H9 (cell line): ENCODE measurements at regions not wholly inside any gene's neighbourhood (a gene's known extent, or its start where the extent isn't known, plus 50 kb on each side); places are given as distances from the start of the nearest gene placed in this dataset.

Source experiments
- DNase-seq: peaks from one replicate; pipeline ENCODE4 v3.0.0-alpha.2; 2017
- H2AFZ ChIP-seq: one replicate; pipeline ENCODE4 v1.6.1; 2013; ENCODE audit warnings: mild to moderate bottlenecking, low read length, control low read depth, moderate library complexity
- H2AK5ac ChIP-seq: 2 replicates; pipeline ENCODE4 v1.6.1; 2013; ENCODE audit warnings: low read length, control low read depth, mixed read lengths; ENCODE audit not compliant: insufficient read length
- H2BK120ac ChIP-seq: one replicate; pipeline ENCODE4 v1.6.1; 2013; ENCODE audit warnings: low read depth, mild to moderate bottlenecking, low read length, control low read depth, inconsistent platforms; ENCODE audit not compliant: poor library complexity, severe bottlenecking
- H2BK12ac ChIP-seq: 2 replicates; pipeline ENCODE4 v1.6.1; 2013; ENCODE audit warnings: low read length, control low read depth, mixed read lengths, low read depth; ENCODE audit not compliant: insufficient read length
- H2BK15ac ChIP-seq: 2 replicates; pipeline ENCODE4 v1.6.1; 2013; ENCODE audit warnings: low read depth, low read length, control low read depth
- H2BK20ac ChIP-seq: one replicate; pipeline ENCODE4 v1.6.1; 2013; ENCODE audit warnings: low read depth, mild to moderate bottlenecking, low read length, control low read depth, inconsistent platforms; ENCODE audit not compliant: poor library complexity, severe bottlenecking
- H2BK5ac ChIP-seq: 2 replicates; pipeline ENCODE4 v1.6.1; 2013; ENCODE audit warnings: low read length, control low read depth, mixed read lengths; ENCODE audit not compliant: insufficient read length
- H3K14ac ChIP-seq: 2 replicates; pipeline ENCODE4 v1.6.1; 2013; ENCODE audit warnings: low read length, control low read depth; ENCODE audit not compliant: insufficient read depth
- H3K18ac ChIP-seq: 2 replicates; pipeline ENCODE4 v1.6.1; 2013; ENCODE audit warnings: low read depth, mild to moderate bottlenecking, mixed read lengths, low read length, control low read depth; ENCODE audit not compliant: insufficient read length
- H3K23ac ChIP-seq: 2 replicates; pipeline ENCODE4 v1.6.1; 2013; ENCODE audit warnings: low read length, control low read depth, mixed read lengths, low read depth; ENCODE audit not compliant: insufficient read length
- H3K23me2 ChIP-seq: 2 replicates; pipeline ENCODE4 v1.6.1; 2013; ENCODE audit warnings: low read depth, mild to moderate bottlenecking, mixed read lengths, low read length, control low read depth; ENCODE audit not compliant: insufficient read length, poor library complexity, severe bottlenecking
- H3K27ac ChIP-seq: 2 replicates; pipeline ENCODE4 v1.5.1; 2013; ENCODE audit warnings: low read length, control low read depth, mixed read lengths, low read depth; ENCODE audit not compliant: insufficient read length
- H3K27me3 ChIP-seq: 2 replicates; pipeline ENCODE4 v1.6.1; 2013; ENCODE audit warnings: low read length, control low read depth, inconsistent platforms; ENCODE audit not compliant: insufficient read depth
- H3K4ac ChIP-seq: 2 replicates; pipeline ENCODE4 v1.6.1; 2013; ENCODE audit warnings: low read depth, mild to moderate bottlenecking, control low read depth, inconsistent platforms, low read length, moderate library complexity
- H3K4me1 ChIP-seq: 2 replicates; pipeline ENCODE4 v1.6.1; 2013; ENCODE audit warnings: low read length, control low read depth, inconsistent platforms; ENCODE audit not compliant: insufficient read depth
- H3K4me2 ChIP-seq: 2 replicates; pipeline ENCODE4 v1.6.1; 2013; ENCODE audit warnings: low read length, control low read depth, mixed read lengths; ENCODE audit not compliant: insufficient read length, insufficient read depth
- H3K56ac ChIP-seq: 2 replicates; pipeline ENCODE4 v1.6.1; 2013; ENCODE audit warnings: low read depth, mild to moderate bottlenecking, mixed read lengths, low read length, control low read depth; ENCODE audit not compliant: insufficient read length
- H3K79me1 ChIP-seq: 2 replicates; pipeline ENCODE4 v1.6.1; 2013; ENCODE audit warnings: low read depth, mild to moderate bottlenecking, moderate library complexity, low read length, control low read depth, inconsistent platforms; ENCODE audit not compliant: insufficient read depth, poor library complexity, severe bottlenecking
- H3K79me2 ChIP-seq: 2 replicates; pipeline ENCODE4 v1.6.1; 2013; ENCODE audit warnings: low read length, control low read depth, inconsistent platforms; ENCODE audit not compliant: insufficient read depth
- H3K9ac ChIP-seq: 2 replicates; pipeline ENCODE4 v1.6.1; 2013; ENCODE audit warnings: low read length, control low read depth, mixed read lengths; ENCODE audit not compliant: insufficient read length; ENCODE audit errors: extremely low read depth
- H3K9me3 ChIP-seq: one replicate; pipeline ENCODE4 v1.6.1; 2013; ENCODE audit warnings: low read depth, low read length, inconsistent platforms; ENCODE audit not compliant: control insufficient read depth
- H3T11ph ChIP-seq: one replicate; pipeline ENCODE4 v1.6.1; 2013; ENCODE audit warnings: mild to moderate bottlenecking, low read length, control low read depth, inconsistent platforms
- H4K20me1 ChIP-seq: one replicate; pipeline ENCODE4 v1.6.1; 2013; ENCODE audit not compliant: control insufficient read depth, insufficient read length, insufficient read depth
- H4K5ac ChIP-seq: 2 replicates; pipeline ENCODE4 v1.6.1; 2013; ENCODE audit warnings: low read depth, mild to moderate bottlenecking, mixed read lengths, low read length, control low read depth; ENCODE audit not compliant: insufficient read length
- H4K8ac ChIP-seq: replicated peaks from 2 replicates; pipeline ENCODE4 v1.6.1; 2013; ENCODE audit warnings: low read length, control low read depth, mixed read lengths, low read depth; ENCODE audit not compliant: insufficient read length
- H4K91ac ChIP-seq: 2 replicates; pipeline ENCODE4 v1.6.1; 2013; ENCODE audit warnings: low read depth, mild to moderate bottlenecking, moderate library complexity, mixed read lengths, low read length, control low read depth; ENCODE audit not compliant: insufficient read length
- H3K27ac Mint-ChIP-seq, 3 experiments: 2 replicates in 2 of 3; 3 replicates in 1 of 3; pipeline ENCODE4 v1.8.0; 2020 to 2021; ENCODE audit warnings: mixed read lengths in 3 of 3, mild to moderate bottlenecking in 1 of 3, moderate library complexity in 1 of 3
- H3K27me3 Mint-ChIP-seq: 2 replicates; pipeline ENCODE4 v1.8.0; 2021; ENCODE audit warnings: low read depth, mild to moderate bottlenecking, moderate library complexity, mixed read lengths
- H3K36me3 Mint-ChIP-seq, 3 experiments: 2 replicates in 2 of 3; 3 replicates in 1 of 3; pipeline ENCODE4 v1.8.0; 2020 to 2021; ENCODE audit warnings: low read depth in 3 of 3, mixed read lengths in 3 of 3; ENCODE audit not compliant: insufficient read depth in 1 of 3
- H3K4me1 Mint-ChIP-seq, 2 experiments: 2 replicates each; pipeline ENCODE4 v1.8.0; 2020; ENCODE audit warnings: mixed read lengths in 2 of 2
- H3K4me3 Mint-ChIP-seq, 2 experiments: 2 replicates in 1 of 2; 3 replicates in 1 of 2; pipeline ENCODE4 v1.8.0; 2020 to 2021; ENCODE audit warnings: mild to moderate bottlenecking in 2 of 2, mixed read lengths in 2 of 2, moderate library complexity in 1 of 2
- H3K9me3 Mint-ChIP-seq, 2 experiments: 2 replicates in 1 of 2; 3 replicates in 1 of 2; pipeline ENCODE4 v1.8.0; 2020; ENCODE audit warnings: mild to moderate bottlenecking in 2 of 2, mixed read lengths in 2 of 2, moderate library complexity in 1 of 2
- whole genome bisulfite sequencing: extraction: QIAGEN DNeasy Blood & Tissue Kit; methylation state at CpG from one replicate; pipeline ENCODE4 v1.1.7; 2013; ENCODE audit warnings: missing lambda C conversion rate, low lambda C conversion rate, mixed read lengths; ENCODE audit not compliant: insufficient read length; ENCODE audit errors: extremely low coverage; 5-methylcytosine and 5-hydroxymethylcytosine counted together
- TF ChIP-seq, protein P1 (sequence below): fragments of 200-600 bp; sonication (generic); conservative IDR thresholded peaks from 3 replicates; pipeline ENCODE4 v1.8.0; 2021; ENCODE audit warnings: antibody characterized with exemption, mild to moderate bottlenecking

DNA sequence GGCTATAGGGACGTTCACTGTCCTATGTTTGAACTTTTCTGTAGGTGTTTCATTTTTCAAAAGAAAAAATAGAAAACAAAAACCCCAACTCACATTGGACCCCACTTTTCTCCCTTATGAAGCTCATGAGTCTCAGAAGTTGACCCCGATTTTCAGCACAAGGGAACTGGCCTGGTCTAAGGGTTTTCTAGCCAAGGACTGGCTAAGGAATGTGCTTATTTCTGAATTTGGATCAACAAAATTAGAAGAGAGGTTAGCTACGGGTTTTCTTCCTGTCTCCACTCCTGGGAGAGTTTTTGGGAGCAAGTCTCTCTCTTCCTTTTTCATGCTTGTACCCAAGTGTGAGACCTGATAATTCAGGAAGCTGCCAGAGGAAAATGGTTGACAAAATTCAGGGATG, 453.2 kb downstream of the KLF12 start:
- H3K27me3 ChIP-seq: no peaks in the 10 kb centered on the region
- H4K91ac ChIP-seq: no peak overlapping the region
- no peaks in the 10 kb centered on the region for H3K4me1 ChIP-seq

More for the DNA sequence above, 453.2 kb downstream of the KLF12 start:
- no peaks in the 10 kb centered on the region for H3K9me3 Mint-ChIP-seq
- peaks cover 16 to 22% of the 10 kb centered on the region in 2 experiments for H3K4me1 Mint-ChIP-seq
- no peak overlapping the region for H4K5ac ChIP-seq
- no peaks in the 10 kb centered on the region for H3K27me3 Mint-ChIP-seq
- H3K9ac ChIP-seq: no peak overlapping the region
- H3K27ac ChIP-seq: no peak overlapping the region
- H3K14ac ChIP-seq: no peak overlapping the region
- no peaks in the 10 kb centered on the region for H3K79me1 ChIP-seq
- no peak overlapping the region for H3K4me2 ChIP-seq
- no peak overlapping the region for H3K56ac ChIP-seq
- TF ChIP-seq, protein P1, sequence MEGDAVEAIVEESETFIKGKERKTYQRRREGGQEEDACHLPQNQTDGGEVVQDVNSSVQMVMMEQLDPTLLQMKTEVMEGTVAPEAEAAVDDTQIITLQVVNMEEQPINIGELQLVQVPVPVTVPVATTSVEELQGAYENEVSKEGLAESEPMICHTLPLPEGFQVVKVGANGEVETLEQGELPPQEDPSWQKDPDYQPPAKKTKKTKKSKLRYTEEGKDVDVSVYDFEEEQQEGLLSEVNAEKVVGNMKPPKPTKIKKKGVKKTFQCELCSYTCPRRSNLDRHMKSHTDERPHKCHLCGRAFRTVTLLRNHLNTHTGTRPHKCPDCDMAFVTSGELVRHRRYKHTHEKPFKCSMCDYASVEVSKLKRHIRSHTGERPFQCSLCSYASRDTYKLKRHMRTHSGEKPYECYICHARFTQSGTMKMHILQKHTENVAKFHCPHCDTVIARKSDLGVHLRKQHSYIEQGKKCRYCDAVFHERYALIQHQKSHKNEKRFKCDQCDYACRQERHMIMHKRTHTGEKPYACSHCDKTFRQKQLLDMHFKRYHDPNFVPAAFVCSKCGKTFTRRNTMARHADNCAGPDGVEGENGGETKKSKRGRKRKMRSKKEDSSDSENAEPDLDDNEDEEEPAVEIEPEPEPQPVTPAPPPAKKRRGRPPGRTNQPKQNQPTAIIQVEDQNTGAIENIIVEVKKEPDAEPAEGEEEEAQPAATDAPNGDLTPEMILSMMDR: no peak
- H3K9me3 ChIP-seq: no peaks in the 10 kb centered on the region
- H3T11ph ChIP-seq: no peak overlapping the region
- no peak overlapping the region for H2BK5ac ChIP-seq
- H2BK12ac ChIP-seq: no peak overlapping the region
- H2AFZ ChIP-seq: no peak overlapping the region
- no CpG with 5 or more reads among the region's 3 CpGs for WGBS
- no peak overlapping the region for H3K4me3 Mint-ChIP-seq
- no peak overlapping the region for H4K8ac ChIP-seq
- H3K4ac ChIP-seq: no peak overlapping the region
- H2AK5ac ChIP-seq: no peak overlapping the region
- no peak for DNase-seq
- H2BK20ac ChIP-seq: no peak overlapping the region
- H3K27ac Mint-ChIP-seq: no peak overlapping the region
- no peak overlapping the region for H3K18ac ChIP-seq
- H3K79me2 ChIP-seq: no peaks in the 10 kb centered on the region
- no peaks in the 10 kb centered on the region for H3K23me2 ChIP-seq
- H4K20me1 ChIP-seq: no peaks in the 10 kb centered on the region
- H2BK120ac ChIP-seq: no peak overlapping the region
- no peaks in the 10 kb centered on the region for H3K36me3 Mint-ChIP-seq
- H3K23ac ChIP-seq: no peak overlapping the region
- no peak overlapping the region for H2BK15ac ChIP-seq
